Gastroesophageal sphincter (tissue), 4 donors: ENCODE measurements at regions not wholly inside any gene's neighbourhood (a gene's known extent, or its start where the extent isn't known, plus 50 kb on each side); places are given as distances from the start of the nearest gene placed in this dataset.

Experiments
- ATAC-seq: fragments of 150-250 bp; one replicate; pipeline ENCODE4 v1.9.1; 2016; ENCODE audit warnings: mild to moderate bottlenecking, moderate library complexity
- H3K27ac ChIP-seq, 4 donors: fragments of 200-600 bp; sonication (generic) in 3 of 4; 1 replicate in 3 of 4; 2 replicates in 1 of 4; pipeline ENCODE4 v1.5.1; 2016 to 2019
- H3K27me3 ChIP-seq: fragments of 200-600 bp; sonication (generic); one replicate; pipeline ENCODE4 v1.5.1; 2019
- H3K36me3 ChIP-seq, 2 donors: fragments of 200-600 bp; sonication (generic); one replicate each; pipeline ENCODE4 v1.5.1; 2019; ENCODE audit warnings: control low read depth in 1 of 2
- H3K4me1 ChIP-seq, 3 donors: fragments of 200-600 bp; sonication (generic); 1 replicate in 2 of 3; 2 replicates in 1 of 3; pipeline ENCODE4 v1.5.1; 2016 to 2019; ENCODE audit warnings: control low read depth in 2 of 3
- H3K4me3 ChIP-seq, 2 donors: fragments of 200-600 bp; sonication (generic); one replicate each; pipeline ENCODE4 v1.5.1; 2019; ENCODE audit warnings: mild to moderate bottlenecking in 1 of 2, moderate library complexity in 1 of 2
- H3K9me3 ChIP-seq, 3 donors: fragments of 200-600 bp; sonication (generic); one replicate each; pipeline ENCODE4 v1.5.1; 2017 to 2019; ENCODE audit warnings: control low read depth in 2 of 3
- CTCF ChIP-seq, 4 experiments: fragments of 200-600 bp in 2 of 4; fragments of 450-650 bp in 2 of 4; sonication (generic) in 1 of 4; IDR thresholded peaks; one replicate each; pipeline ENCODE4 v1.5.1; 2017 to 2019; ENCODE audit warnings: antibody characterized with exemption in 4 of 4, mild to moderate bottlenecking in 2 of 4, moderate library complexity in 2 of 4
- EP300 ChIP-seq: sonication (generic); formaldehyde crosslinking; IDR thresholded peaks from one replicate; pipeline ENCODE4 v1.6.1; 2017; ENCODE audit warnings: antibody characterized with exemption, mild to moderate bottlenecking
- POLR2A ChIP-seq, 2 donors: fragments of 450-650 bp; IDR thresholded peaks; one replicate each; pipeline ENCODE4 v1.6.1; 2017; ENCODE audit warnings: antibody characterized with exemption in 2 of 2, mild to moderate bottlenecking in 2 of 2, moderate library complexity in 1 of 2
- POLR2AphosphoS5 ChIP-seq: sonication (generic); formaldehyde crosslinking; IDR thresholded peaks from one replicate; pipeline ENCODE4 v1.6.1; 2017; ENCODE audit warnings: antibody characterized with exemption
- WGBS, 2 donors: methylation state at CpG; one replicate each; pipeline ENCODE4 v1.1.5; 2018; ENCODE audit warnings: low coverage in 1 of 2; 5-methylcytosine and 5-hydroxymethylcytosine counted together

GRCh38 chr13:99908140-99908803 is 63.3 kb downstream of the ZIC5 start:
- H3K4me3 ChIP-seq = no peak overlapping the region
- H3K27ac ChIP-seq = no peak overlapping the region
- TF ChIP-seq CTCF (IDR thresholded peaks at IDR 0.05) = no peak
- no peak for TF ChIP-seq EP300
- TF ChIP-seq POLR2A (IDR thresholded peaks at IDR 0.05) = no peak
- ATAC-seq = no peak
- H3K9me3 ChIP-seq = no peaks in the 10 kb centered on the region
- 35 to 41% methylated on average over 3 to 4 of the region's 5 CpGs for WGBS, 2 donors
- no peaks in the 10 kb centered on the region for H3K4me1 ChIP-seq
- peaks cover 95% of the 10 kb centered on the region for H3K27me3 ChIP-seq
- H3K36me3 ChIP-seq = no peaks in the 10 kb centered on the region

DNA sequence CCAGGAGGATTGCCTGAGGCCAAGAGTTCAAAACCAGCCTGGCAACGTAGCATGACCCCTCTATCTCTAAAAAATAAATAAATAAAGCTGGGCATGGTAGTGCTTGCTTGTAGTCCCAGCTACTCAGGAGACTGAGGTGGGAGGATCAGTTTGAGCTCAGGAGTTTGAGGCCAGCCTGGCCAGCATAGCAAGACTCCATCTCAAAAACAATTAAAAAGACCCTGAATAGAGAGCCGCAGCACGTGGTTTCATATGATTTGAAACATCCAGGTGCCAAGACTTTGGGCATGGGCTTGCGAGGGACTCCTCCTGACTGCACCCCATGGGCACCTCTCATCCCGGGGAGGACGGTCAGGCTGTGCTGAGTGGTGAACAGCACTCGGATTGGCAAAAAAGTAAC is 63.9 kb downstream of the ZIC5 start:
- 88 to 91% methylated on average over 4 to 7 of the region's 7 CpGs for WGBS, 2 donors
- Histone ChIP-seq H3K36me3 (no peaks in the 10 kb centered on the region), H3K27me3 (peaks cover 89% of the 10 kb centered on the region), H3K4me3 (no peak overlapping the region), H3K9me3 (no peaks in the 10 kb centered on the region), H3K4me1 (no peaks in the 10 kb centered on the region), H3K27ac (no peak overlapping the region)
- TF ChIP-seq CTCF (IDR thresholded peaks at IDR 0.05) (no peak), POLR2A (IDR thresholded peaks at IDR 0.05) (no peak), POLR2AphosphoS5 (no peak), EP300 (no peak)
- ATAC-seq = no peak

- ATAC-seq = no peak
- H3K27ac ChIP-seq = no peak overlapping the region
- no peaks in the 10 kb centered on the region for H3K4me1 ChIP-seq
- no peaks in the 10 kb centered on the region for H3K9me3 ChIP-seq
- 88 to 90% methylated on average over 2 of the region's 2 CpGs for WGBS, 2 donors
- no peak overlapping the region for H3K4me3 ChIP-seq
- H3K36me3 ChIP-seq = no peaks in the 10 kb centered on the region
- H3K27me3 ChIP-seq = peaks cover 84% of the 10 kb centered on the region
- no peak for TF ChIP-seq CTCF (IDR thresholded peaks at IDR 0.05)
- no peak for TF ChIP-seq POLR2AphosphoS5
- no peak for TF ChIP-seq POLR2A (IDR thresholded peaks at IDR 0.05)
- TF ChIP-seq EP300 = no peak
These were observed 64.5 kb downstream of the ZIC5 start for GRCh38 chr13:99907038-99907437.

DNA sequence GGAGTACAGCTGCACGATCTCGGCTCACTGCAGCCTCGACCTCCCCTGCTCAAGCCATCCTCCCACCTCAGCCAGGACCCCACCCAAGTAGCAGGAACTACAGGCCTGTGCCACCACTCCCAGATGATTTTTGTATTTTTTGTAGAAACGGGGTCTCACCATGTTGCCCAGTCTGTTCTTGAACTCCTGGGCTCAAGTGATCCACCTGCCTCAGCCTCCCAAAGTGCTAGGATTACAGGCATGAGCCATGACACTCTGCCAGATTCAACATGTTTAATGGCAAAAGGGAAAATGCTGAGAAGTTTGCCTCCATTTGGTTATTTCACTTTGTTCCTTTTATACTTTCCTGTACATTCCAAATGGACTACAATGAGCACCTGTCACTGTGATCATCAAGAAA is 65.8 kb downstream of the ZIC5 start:
- WGBS, 2 donors = 76% methylated on average over 4 of the region's 4 CpGs; no CpG with 5 or more reads in 1 of the 2 donors
- H3K27me3 ChIP-seq = peaks cover 76% of the 10 kb centered on the region
- no peaks in the 10 kb centered on the region for H3K4me1 ChIP-seq
- H3K36me3 ChIP-seq = no peaks in the 10 kb centered on the region
- no peaks in the 10 kb centered on the region for H3K9me3 ChIP-seq
- H3K4me3 ChIP-seq = no peak overlapping the region
- ATAC-seq = no peak
- no peak overlapping the region for H3K27ac ChIP-seq
- TF ChIP-seq EP300 (no peak), POLR2A (IDR thresholded peaks at IDR 0.05) (no peak), CTCF (IDR thresholded peaks at IDR 0.05) (no peak), POLR2AphosphoS5 (no peak)

- no peak for ATAC-seq
- TF ChIP-seq POLR2A (IDR thresholded peaks at IDR 0.05) (no peak), EP300 (no peak), POLR2AphosphoS5 (no peak), CTCF (IDR thresholded peaks at IDR 0.05) (no peak)
- no peak overlapping the region for H3K27ac ChIP-seq
- peaks cover 76% of the 10 kb centered on the region for H3K27me3 ChIP-seq
- H3K4me3 ChIP-seq = no peak overlapping the region
- WGBS, 2 donors = 70 to 80% methylated on average over 2 of the region's 5 CpGs
- H3K36me3 ChIP-seq = no peaks in the 10 kb centered on the region
- no peaks in the 10 kb centered on the region for H3K9me3 ChIP-seq
- no peaks in the 10 kb centered on the region for H3K4me1 ChIP-seq
These were observed 66.3 kb downstream of the ZIC5 start for GRCh38 chr13:99905224-99905623.
